Activated CD4-positive, alpha-beta T cell treated with anti-CD3 and anti-CD28 coated beads, Interleukin-2, amount 10 ng/mL, durations not matched to agents 24 days and 14 days (primary cell): ENCODE measurements at regions not wholly inside any gene's neighbourhood (a gene's known extent, or its start where the extent isn't known, plus 50 kb on each side); places are given as distances from the start of the nearest gene placed in this dataset.

Experiments
- DNase-seq: peaks from one replicate; pipeline ENCODE4 v3.0.0; 2022
- H3K27ac Mint-ChIP-seq: one replicate; pipeline ENCODE4 v1.8.0; 2022; ENCODE audit warnings: mild to moderate bottlenecking, mixed read lengths
- H3K27me3 Mint-ChIP-seq: one replicate; pipeline ENCODE4 v1.8.0; 2022; ENCODE audit warnings: mixed read lengths
- H3K36me3 Mint-ChIP-seq: one replicate; pipeline ENCODE4 v1.8.0; 2022; ENCODE audit warnings: low read depth, mild to moderate bottlenecking, mixed read lengths
- H3K4me1 Mint-ChIP-seq: one replicate; pipeline ENCODE4 v1.8.0; 2021; ENCODE audit warnings: mixed read lengths
- H3K4me3 Mint-ChIP-seq: one replicate; pipeline ENCODE4 v1.8.0; 2022; ENCODE audit warnings: mild to moderate bottlenecking, moderate library complexity, mixed read lengths
- H3K9me3 Mint-ChIP-seq: one replicate; pipeline ENCODE4 v1.8.0; 2021; ENCODE audit warnings: mixed read lengths
- intact Hi-C: fragments of 100-400 bp; cut with micrococcal nuclease; formaldehyde crosslinking; loops from one replicate; pipeline ENCODE4 v1.15.1; 2023

- no peaks in the 10 kb centered on the region for H3K4me1 Mint-ChIP-seq
- intact Hi-C loops, result no loop called here
- DNase-seq, result no peak
- H3K27me3 Mint-ChIP-seq, result no peaks in the 10 kb centered on the region
- H3K4me3 Mint-ChIP-seq, result no peak overlapping the region
- H3K36me3 Mint-ChIP-seq, result no peaks in the 10 kb centered on the region
- no peak overlapping the region for H3K27ac Mint-ChIP-seq
- H3K9me3 Mint-ChIP-seq, result no peaks in the 10 kb centered on the region
Measured at GRCh38 chrX:79444694-79445210, 77.6 kb upstream of the ITM2A start.

GRCh38 chrX:79443121-79443520 lies 76.0 kb upstream of the ITM2A start:
- no peak for DNase-seq
- intact Hi-C loops, result no loop called here
- H3K9me3 Mint-ChIP-seq, result no peaks in the 10 kb centered on the region
- no peak overlapping the region for H3K4me3 Mint-ChIP-seq
- no peaks in the 10 kb centered on the region for H3K36me3 Mint-ChIP-seq
- no peaks in the 10 kb centered on the region for H3K4me1 Mint-ChIP-seq
- H3K27ac Mint-ChIP-seq, result no peak overlapping the region
- no peaks in the 10 kb centered on the region for H3K27me3 Mint-ChIP-seq

GRCh38 chrX:79440336-79440735 lies 73.2 kb upstream of the ITM2A start:
- DNase-seq, result no peak
- H3K27ac Mint-ChIP-seq, result no peak overlapping the region
- H3K36me3 Mint-ChIP-seq, result no peaks in the 10 kb centered on the region
- no peaks in the 10 kb centered on the region for H3K27me3 Mint-ChIP-seq
- H3K9me3 Mint-ChIP-seq, result no peaks in the 10 kb centered on the region
- H3K4me3 Mint-ChIP-seq, result no peak overlapping the region
- intact Hi-C loops, result no loop called here
- H3K4me1 Mint-ChIP-seq, result no peaks in the 10 kb centered on the region
